ENCODE measurements at regions not wholly inside any gene's neighbourhood (a gene's known extent, or its start where the extent isn't known, plus 50 kb on each side); places are given as distances from the start of the nearest gene placed in this dataset.

GRCh38 chr5:82564963-82565362 is 286.8 kb upstream of the RPS23 start:
- Histone ChIP-seq H3K9me3 (no peaks in the 10 kb centered on the region), H3K27me3 (no peaks in the 10 kb centered on the region), H3K4me3 (no peak overlapping the region), H3K4me1 (peaks cover 0 to 31% (median 6%) of the 10 kb centered on the region in 4 donors), H3K27ac (no peak overlapping the region), H3K36me3 (no peaks in the 10 kb centered on the region)
- TF ChIP-seq, protein P1, sequence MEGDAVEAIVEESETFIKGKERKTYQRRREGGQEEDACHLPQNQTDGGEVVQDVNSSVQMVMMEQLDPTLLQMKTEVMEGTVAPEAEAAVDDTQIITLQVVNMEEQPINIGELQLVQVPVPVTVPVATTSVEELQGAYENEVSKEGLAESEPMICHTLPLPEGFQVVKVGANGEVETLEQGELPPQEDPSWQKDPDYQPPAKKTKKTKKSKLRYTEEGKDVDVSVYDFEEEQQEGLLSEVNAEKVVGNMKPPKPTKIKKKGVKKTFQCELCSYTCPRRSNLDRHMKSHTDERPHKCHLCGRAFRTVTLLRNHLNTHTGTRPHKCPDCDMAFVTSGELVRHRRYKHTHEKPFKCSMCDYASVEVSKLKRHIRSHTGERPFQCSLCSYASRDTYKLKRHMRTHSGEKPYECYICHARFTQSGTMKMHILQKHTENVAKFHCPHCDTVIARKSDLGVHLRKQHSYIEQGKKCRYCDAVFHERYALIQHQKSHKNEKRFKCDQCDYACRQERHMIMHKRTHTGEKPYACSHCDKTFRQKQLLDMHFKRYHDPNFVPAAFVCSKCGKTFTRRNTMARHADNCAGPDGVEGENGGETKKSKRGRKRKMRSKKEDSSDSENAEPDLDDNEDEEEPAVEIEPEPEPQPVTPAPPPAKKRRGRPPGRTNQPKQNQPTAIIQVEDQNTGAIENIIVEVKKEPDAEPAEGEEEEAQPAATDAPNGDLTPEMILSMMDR (IDR thresholded peaks at IDR 0.05): no peak
- intact Hi-C loops (cut with DNase I; ENCODE audit: low total_unique reads): no loop called here
- no peak for DNase-seq

- H3K9me3 ChIP-seq: no peaks in the 10 kb centered on the region
- no peaks in the 10 kb centered on the region for H3K36me3 ChIP-seq
- TF ChIP-seq, protein P1 (IDR thresholded peaks at IDR 0.05): no peak
- H3K4me1 ChIP-seq: peaks cover 0 to 31% (median 6%) of the 10 kb centered on the region in 4 donors
- intact Hi-C loops (cut with DNase I; ENCODE audit: low total_unique reads): no loop called here
- H3K27me3 ChIP-seq: no peaks in the 10 kb centered on the region
- no peak overlapping the region for H3K27ac ChIP-seq
- H3K4me3 ChIP-seq: no peak overlapping the region
- DNase-seq: no peak
These were observed 285.6 kb upstream of the RPS23 start for GRCh38 chr5:82563745-82564144.

DNA sequence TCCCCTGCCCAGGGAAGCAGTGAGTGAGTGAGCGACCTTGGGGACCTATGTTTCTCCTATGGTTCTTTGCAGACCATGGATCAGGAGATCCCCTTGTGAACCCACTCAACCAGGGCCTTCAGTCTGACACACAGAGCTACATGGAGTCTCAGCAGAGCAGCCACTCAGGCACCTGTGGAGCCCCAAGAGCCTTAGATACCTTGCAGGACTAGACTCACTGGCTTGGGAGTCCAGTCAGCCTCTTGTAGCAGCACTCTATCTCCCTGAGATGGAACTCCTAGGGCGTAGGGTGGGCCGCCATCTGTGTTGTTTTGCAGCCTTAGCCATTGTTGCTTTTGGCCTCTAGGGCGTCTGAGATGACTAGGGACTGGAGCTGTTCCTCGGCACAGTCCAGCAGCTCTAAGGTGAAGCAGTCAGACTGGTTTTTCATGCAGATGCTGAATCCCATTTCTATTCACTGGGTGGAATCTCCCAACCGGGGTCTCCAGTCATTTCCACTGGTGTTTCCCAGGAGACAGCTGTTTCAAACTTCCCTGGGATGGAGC is 284.6 kb upstream of the RPS23 start:
- no peak for DNase-seq
- no peak overlapping the region for H3K4me3 ChIP-seq
- H3K27ac ChIP-seq: no peak overlapping the region
- intact Hi-C loops (cut with DNase I; ENCODE audit: low total_unique reads): no loop called here
- TF ChIP-seq, protein P1 (IDR thresholded peaks at IDR 0.05): no peak
- H3K36me3 ChIP-seq: no peaks in the 10 kb centered on the region
- H3K27me3 ChIP-seq: no peaks in the 10 kb centered on the region
- H3K9me3 ChIP-seq: peaks cover 0 to 4% (median 0%) of the 10 kb centered on the region in 3 donors
- peaks cover 0 to 31% (median 6%) of the 10 kb centered on the region in 4 donors for H3K4me1 ChIP-seq

- TF ChIP-seq, protein P1 (IDR thresholded peaks at IDR 0.05): no peak
- intact Hi-C loops (cut with DNase I; ENCODE audit: low total_unique reads): no loop called here
- H3K36me3 ChIP-seq: no peaks in the 10 kb centered on the region
These were observed 283.6 kb upstream of the RPS23 start for GRCh38 chr5:82561797-82562196.

DNA sequence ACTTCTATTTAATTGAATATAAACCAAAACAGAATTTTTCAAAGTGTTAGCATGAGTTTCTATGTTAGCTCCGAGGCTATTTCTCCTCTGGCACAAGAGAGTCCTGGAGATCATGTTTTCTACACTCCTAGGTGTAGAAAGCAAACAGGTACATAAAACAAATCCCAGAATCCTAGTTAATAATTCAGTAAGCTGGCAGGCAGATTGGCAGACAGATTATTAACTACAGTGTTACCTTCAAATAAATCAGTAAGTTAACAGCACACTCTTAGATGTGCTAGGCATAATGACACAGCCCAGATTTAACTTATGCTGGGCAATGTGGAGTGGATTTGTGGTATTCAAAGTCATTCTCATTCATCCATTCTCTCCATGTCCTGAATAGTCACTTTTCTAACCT is 282.8 kb upstream of the RPS23 start:
- H3K4me3 ChIP-seq: no peak overlapping the region
- peaks cover 0 to 35% (median 6%) of the 10 kb centered on the region in 4 donors for H3K4me1 ChIP-seq
- DNase-seq: no peak
- peaks cover 0 to 8% (median 0%) of the 10 kb centered on the region in 3 donors for H3K9me3 ChIP-seq
- intact Hi-C loops (cut with DNase I; ENCODE audit: low total_unique reads): no loop called here
- no peaks in the 10 kb centered on the region for H3K27me3 ChIP-seq
- TF ChIP-seq, protein P1 (IDR thresholded peaks at IDR 0.05): no peak
- no peaks in the 10 kb centered on the region for H3K36me3 ChIP-seq
- H3K27ac ChIP-seq: peak overlapping the region; percentile 10 to 15

More at GRCh38 chr5:82561797-82562196, 283.6 kb upstream of the RPS23 start:
- Histone ChIP-seq H3K4me1 (peaks cover 0 to 31% (median 6%) of the 10 kb centered on the region in 4 donors), H3K4me3 (no peak overlapping the region), H3K27me3 (no peaks in the 10 kb centered on the region), H3K9me3 (peaks cover 0 to 8% (median 0%) of the 10 kb centered on the region in 3 donors), H3K27ac (peak overlapping the region; percentile 10 to 15)
- DNase-seq: no peak

All from tibial artery (tissue), 4 donors.